ENCODE measurements at regions not wholly inside any gene's neighbourhood (a gene's known extent, or its start where the extent isn't known, plus 50 kb on each side); places are given as distances from the start of the nearest gene placed in this dataset.

- H3K9me3 Mint-ChIP-seq, result peaks cover 4% of the 10 kb centered on the region
- H3K4me3 Mint-ChIP-seq, result no peak overlapping the region
- TF ChIP-seq CTCF (IDR thresholded peaks at IDR 0.05), result no peak
- H3K36me3 Mint-ChIP-seq (ENCODE audit: low read depth), result no peaks in the 10 kb centered on the region
- no peak for DNase-seq
- peaks cover 3% of the 10 kb centered on the region for H3K27me3 Mint-ChIP-seq (ENCODE audit: low read depth, poor library complexity)
- peaks cover 42% of the 10 kb centered on the region for H3K4me1 Mint-ChIP-seq
- H3K27ac Mint-ChIP-seq, result peak overlapping the region; percentile 31
Observed at GRCh38 chr2:215883799-215884198, 129.6 kb downstream of the MREG start.

- Mint-ChIP-seq H3K4me1 (peaks cover 42% of the 10 kb centered on the region), H3K36me3 (ENCODE audit: low read depth) (peaks cover 5% of the 10 kb centered on the region), H3K27me3 (ENCODE audit: low read depth, poor library complexity) (peaks cover under 1% of the 10 kb centered on the region), H3K9me3 (peaks cover 10% of the 10 kb centered on the region), H3K27ac (no peak overlapping the region), H3K4me3 (no peak overlapping the region)
- TF ChIP-seq CTCF (IDR thresholded peaks at IDR 0.05), result no peak
- no peak for DNase-seq
Observed at GRCh38 chr2:215882689-215883088, 130.7 kb downstream of the MREG start.

- Mint-ChIP-seq H3K27ac (peak overlapping the region; percentile 9), H3K36me3 (ENCODE audit: low read depth) (peaks cover 14% of the 10 kb centered on the region), H3K9me3 (peaks cover 21% of the 10 kb centered on the region), H3K27me3 (ENCODE audit: low read depth, poor library complexity) (peaks cover 3% of the 10 kb centered on the region), H3K4me3 (no peak overlapping the region), H3K4me1 (peaks cover 42% of the 10 kb centered on the region)
- DNase-seq, result no peak
- TF ChIP-seq CTCF (IDR thresholded peaks at IDR 0.05), result no peak
Observed at GRCh38 chr2:215881582-215881981, 131.8 kb downstream of the MREG start.

GRCh38 chr2:215880970-215881369, 132.4 kb downstream of the MREG start:
- no peak for TF ChIP-seq CTCF (IDR thresholded peaks at IDR 0.05)
- Mint-ChIP-seq H3K27ac (peak overlapping the region; percentile 9), H3K27me3 (ENCODE audit: low read depth, poor library complexity) (peaks cover 5% of the 10 kb centered on the region), H3K4me3 (no peak overlapping the region), H3K36me3 (ENCODE audit: low read depth) (peaks cover 17% of the 10 kb centered on the region), H3K4me1 (peaks cover 42% of the 10 kb centered on the region), H3K9me3 (peaks cover 24% of the 10 kb centered on the region)
- DNase-seq, result no peak

GRCh38 chr2:215879977-215880940, 133.1 kb downstream of the MREG start:
- Mint-ChIP-seq H3K27me3 (ENCODE audit: low read depth, poor library complexity) (peaks cover 9% of the 10 kb centered on the region), H3K4me1 (peaks cover 37% of the 10 kb centered on the region), H3K36me3 (ENCODE audit: low read depth) (peaks cover 17% of the 10 kb centered on the region), H3K27ac (peak overlapping the region; percentile 33), H3K4me3 (no peak overlapping the region), H3K9me3 (peaks cover 28% of the 10 kb centered on the region)
- TF ChIP-seq CTCF (IDR thresholded peaks at IDR 0.05), result no peak
- DNase-seq, result no peak

Measured in nephron progenitor cell (in vitro differentiated cells).